NCI-H748 (cell line): ENCODE measurements at regions not wholly inside any gene's neighbourhood (a gene's known extent, or its start where the extent isn't known, plus 50 kb on each side); places are given as distances from the start of the nearest gene placed in this dataset.
"Not testable (repeated sequence)": the region's sequence is repeated elsewhere in the genome, so short reads cannot be mapped to it uniquely, and the experiment has no call there.

ENCODE experiments used
- DNase-seq: peaks from one replicate; lab custom pipeline; 2025; ENCODE audit not compliant: unreplicated experiment; lab: John Stamatoyannopoulos, UW

GRCh38 chr7:50251765-50252164, 52.8 kb upstream of the IKZF1 start:
- DNase-seq = no peak

GRCh38 chr7:50246551-50246950, 58.0 kb upstream of the IKZF1 start:
- no peak for DNase-seq

DNA sequence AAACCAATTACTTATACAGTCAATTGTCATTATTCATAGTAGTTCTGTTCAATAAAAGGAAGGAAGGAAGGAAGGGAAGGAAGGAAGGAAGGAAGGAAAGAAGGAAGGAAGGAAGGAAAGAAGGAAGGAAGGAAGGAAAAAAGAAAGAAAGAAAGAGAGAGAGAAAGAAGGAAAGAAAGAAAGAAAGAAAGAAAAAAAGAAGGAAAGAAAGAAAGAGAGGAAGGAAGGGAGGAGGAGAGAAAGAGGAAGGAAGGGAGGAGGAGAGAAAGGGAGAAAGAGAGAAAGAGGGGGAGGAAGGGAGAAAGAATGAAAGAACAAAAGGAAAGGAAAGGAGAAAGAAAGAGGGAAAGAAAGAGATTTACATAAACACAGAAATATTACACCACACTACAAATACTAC, 62.4 kb upstream of the IKZF1 start:
- not testable (repeated sequence) for DNase-seq

DNA sequence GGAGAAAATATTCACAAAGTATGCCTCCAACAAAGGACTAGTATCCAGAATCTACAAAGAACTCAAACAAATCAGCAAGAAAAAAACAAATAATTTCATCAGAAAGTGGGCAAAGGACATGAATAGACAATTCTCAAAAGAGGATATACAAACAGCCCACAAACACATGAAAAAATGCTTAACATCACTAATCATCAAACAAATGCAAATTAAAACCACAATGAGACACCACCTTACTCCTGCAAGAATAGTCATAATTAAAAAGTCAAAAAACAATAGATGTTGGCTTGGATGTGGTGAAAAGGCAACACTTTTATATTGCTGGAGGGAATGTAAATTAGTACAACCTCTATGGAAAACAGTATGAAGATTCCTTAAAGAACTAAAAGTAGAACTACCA, 63.8 kb upstream of the IKZF1 start:
- DNase-seq = not testable (repeated sequence)

DNA sequence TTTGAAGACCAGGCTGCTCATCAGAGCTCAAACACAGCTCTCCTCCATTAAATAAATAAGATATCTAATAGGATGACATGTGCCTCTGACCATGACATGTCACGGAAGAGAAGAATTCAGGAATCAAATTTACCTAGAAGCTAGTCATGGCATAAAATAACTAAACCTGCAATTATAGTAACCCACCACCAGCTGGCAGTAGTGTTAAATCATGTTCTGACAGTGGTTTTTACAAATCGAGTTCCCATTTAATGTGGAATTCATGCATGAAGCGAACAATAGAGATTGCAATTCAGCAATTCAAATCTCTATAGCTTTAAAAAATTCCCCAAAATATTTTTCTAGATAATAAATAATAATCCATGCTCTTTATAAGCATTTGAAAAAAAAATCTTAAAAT, 74.6 kb upstream of the IKZF1 start:
- DNase-seq = no peak

DNA sequence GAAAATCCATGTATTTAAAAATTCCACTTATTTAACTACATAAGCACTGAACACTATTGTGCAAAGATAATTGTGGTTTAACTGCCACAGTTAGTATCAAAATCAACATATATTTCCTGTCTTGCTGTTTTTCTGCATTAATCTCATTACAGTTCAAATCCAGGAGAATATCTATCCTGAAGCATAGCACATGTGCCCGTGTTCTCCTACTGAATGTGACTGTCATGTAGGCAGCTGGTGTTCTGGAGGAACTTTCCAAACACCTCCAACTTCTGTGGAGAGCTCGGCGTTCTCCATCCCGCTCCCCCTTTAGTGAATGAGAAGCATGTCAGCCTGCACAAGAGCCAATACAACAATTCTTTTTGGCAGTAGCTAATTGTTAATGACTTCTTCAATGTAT, 76.4 kb upstream of the IKZF1 start:
- DNase-seq = no peak

DNA sequence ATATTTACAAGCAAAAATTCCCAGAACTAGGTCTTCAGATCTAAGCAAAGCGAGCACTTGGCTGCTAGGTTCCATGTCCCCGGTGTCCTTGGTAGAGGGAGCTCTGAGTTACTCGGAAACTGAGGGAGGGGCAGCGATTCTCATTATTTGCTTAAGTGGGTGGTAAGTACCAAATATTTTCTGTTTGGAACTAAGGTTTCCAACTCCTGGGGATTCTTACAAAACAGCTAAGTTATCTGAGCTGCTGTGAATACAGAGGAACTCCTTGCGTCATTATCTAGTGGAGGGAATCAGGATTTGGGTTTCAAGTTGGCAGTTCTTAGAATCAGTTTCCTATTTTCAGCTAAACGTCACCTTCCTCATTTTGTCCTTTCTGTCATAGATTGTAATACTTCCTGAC, 76.8 kb upstream of the IKZF1 start:
- no peak for DNase-seq

- DNase-seq = no peak
Measured at GRCh38 chr7:50226669-50227068, 77.8 kb upstream of the IKZF1 start.

- no peak for DNase-seq
Measured at GRCh38 chr7:50226145-50226544, 78.4 kb upstream of the IKZF1 start.

GRCh38 chr7:50221433-50221832, 83.1 kb upstream of the IKZF1 start:
- DNase-seq = no peak

DNA sequence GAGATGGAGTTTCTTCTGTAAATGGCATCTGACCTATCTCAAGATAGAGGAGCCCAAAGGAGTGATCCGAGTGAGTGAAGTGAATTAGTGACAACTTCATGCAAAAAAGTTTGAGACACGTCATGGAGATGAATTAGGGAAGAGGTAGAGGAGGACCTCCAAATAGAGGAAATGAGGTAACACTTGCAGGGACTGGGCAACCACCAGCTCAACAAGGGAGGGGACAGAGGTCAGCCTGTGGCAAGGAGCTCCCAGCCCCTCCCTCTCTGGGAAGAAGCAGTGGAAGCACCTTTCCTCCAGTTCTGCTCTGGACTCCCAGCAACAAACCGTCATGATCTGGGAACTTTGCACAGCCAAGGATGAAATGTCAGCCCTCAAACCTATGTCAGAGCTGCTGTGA, 83.5 kb upstream of the IKZF1 start:
- DNase-seq = no peak

DNA sequence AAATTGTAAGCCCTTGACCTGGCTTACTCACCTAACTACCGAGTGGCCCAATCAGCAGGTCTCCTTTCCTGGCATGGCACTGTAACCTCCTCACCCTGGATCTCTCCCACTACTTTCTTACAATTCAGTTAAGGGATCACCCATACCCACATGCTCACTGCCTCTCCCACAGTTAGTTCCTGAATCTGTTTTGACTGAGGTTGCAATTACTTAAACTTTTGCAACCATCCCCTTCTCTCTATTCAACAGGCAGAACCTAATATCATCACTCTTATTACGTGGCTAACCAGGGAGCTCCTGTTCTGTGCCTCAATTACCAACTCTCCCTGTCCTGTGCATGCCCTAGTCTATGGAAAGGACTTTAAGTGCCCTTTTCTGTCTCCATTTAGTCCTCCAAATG, 84.2 kb upstream of the IKZF1 start:
- DNase-seq = no peak

GRCh38 chr7:50217821-50218281, 86.7 kb upstream of the IKZF1 start:
- no peak for DNase-seq

GRCh38 chr7:50217401-50217800, 87.1 kb upstream of the IKZF1 start:
- DNase-seq = no peak

DNA sequence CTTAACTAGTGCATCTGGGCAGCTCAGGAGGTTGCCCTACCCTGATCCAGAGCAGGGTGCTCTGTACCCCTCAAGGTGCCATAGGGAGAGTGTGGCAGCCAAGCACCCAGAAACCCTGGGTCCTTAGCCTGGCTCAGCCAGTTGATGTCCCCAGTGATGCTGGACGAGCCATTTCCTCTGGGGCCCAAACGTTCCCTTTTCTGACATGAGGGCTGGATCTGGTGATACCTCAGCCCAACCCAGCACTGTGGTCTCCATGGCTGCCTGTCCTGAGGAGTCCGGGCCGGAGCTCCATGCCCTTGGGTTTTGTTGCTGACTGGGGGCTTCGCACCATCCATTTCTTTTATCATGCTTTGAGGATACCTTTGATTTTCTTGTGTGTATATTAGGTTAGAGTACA, 87.9 kb upstream of the IKZF1 start:
- DNase-seq = no peak

- no peak for DNase-seq
Measured at GRCh38 chr7:50214771-50215170, 89.7 kb upstream of the IKZF1 start.

- no peak for DNase-seq
Measured at GRCh38 chr7:50214126-50214670, 90.3 kb upstream of the IKZF1 start.

GRCh38 chr7:50213622-50214017, 90.9 kb upstream of the IKZF1 start:
- DNase-seq = no peak

GRCh38 chr7:50212666-50213621, 91.6 kb upstream of the IKZF1 start:
- DNase-seq = no peak

DNA sequence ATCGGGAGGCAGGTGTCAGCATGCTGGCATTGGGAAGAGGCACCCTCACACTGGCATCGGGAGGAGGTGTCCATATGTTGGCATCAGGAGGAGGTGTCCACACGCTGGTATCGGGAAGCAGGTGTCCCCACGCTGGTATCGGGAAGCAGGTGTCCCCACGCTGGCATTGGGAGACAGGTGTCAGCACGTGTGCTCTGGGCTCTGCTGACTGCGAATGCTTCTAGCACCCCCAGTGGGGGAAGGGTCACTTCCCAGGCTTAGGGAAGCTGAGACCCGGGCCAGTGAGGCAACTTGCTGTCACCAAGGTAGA, 92.5 kb upstream of the IKZF1 start:
- no peak for DNase-seq

DNA sequence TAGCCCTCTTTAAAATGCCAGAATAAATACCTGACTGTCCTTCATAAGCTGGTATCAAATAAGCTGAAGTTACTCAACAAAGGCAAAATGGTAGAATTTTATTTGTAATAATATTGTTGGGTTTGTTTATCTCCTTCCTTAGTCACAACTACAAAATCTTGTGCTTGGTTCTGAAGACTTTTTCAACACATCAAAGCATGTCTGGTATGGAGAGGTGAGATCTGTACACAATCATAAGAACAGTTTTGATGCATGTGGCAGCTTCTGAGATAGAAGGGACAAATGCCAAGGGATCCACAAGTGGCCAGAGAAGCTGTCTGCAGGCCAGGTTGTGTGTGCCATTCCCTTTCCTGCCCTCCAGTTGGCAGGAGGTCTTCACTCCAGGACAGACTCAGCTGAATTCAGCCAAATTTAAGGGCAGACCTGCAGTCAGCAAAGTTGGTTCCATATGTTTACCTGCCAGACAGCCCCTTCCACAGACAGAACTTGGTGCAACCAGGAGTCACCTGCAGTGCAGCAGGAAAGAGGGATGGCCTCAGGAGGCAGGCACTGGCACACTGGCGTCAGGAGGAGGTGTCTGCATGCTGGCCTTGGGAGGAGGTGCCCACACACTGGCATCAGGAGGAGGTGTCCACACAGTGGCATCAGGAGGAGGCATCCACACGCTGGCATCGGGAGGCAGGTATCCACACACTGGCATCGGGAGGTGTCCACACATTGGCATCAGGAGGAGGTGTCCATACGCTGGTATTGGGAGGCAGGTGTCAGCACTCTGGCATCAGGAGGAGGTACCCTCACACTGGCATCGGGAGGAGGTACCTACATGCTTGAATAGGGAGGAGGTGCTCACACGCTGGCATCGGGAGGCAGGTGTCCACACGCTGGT, 93.1 kb upstream of the IKZF1 start:
- no peak for DNase-seq

GRCh38 chr7:50210706-50211115, 93.8 kb upstream of the IKZF1 start:
- DNase-seq = no peak
